MM.1S (cell line): ENCODE measurements at regions not wholly inside any gene's neighbourhood (a gene's known extent, or its start where the extent isn't known, plus 50 kb on each side); places are given as distances from the start of the nearest gene placed in this dataset.

Source experiments
- EZH2 ChIP-seq: fragments of 300-600 bp; sonication (generic); optimal IDR thresholded peaks from 2 replicates; pipeline ENCODE3; 2017; ENCODE audit warnings: low read depth, mild to moderate bottlenecking, antibody characterized with exemption, low read length, mixed read lengths
- EZH2phosphoT487 ChIP-seq: fragments of 300-600 bp; sonication (generic); IDR thresholded peaks from 2 replicates; pipeline ENCODE4 v1.6.1; 2018; ENCODE audit warnings: antibody characterized with exemption, low read length
- TF ChIP-seq, protein P1 (sequence below): fragments of 300-600 bp; sonication (generic); IDR thresholded peaks from 2 replicates; pipeline ENCODE4 v1.5.1; 2016; ENCODE audit warnings: antibody characterized with exemption, low read length, mixed read lengths

DNA sequence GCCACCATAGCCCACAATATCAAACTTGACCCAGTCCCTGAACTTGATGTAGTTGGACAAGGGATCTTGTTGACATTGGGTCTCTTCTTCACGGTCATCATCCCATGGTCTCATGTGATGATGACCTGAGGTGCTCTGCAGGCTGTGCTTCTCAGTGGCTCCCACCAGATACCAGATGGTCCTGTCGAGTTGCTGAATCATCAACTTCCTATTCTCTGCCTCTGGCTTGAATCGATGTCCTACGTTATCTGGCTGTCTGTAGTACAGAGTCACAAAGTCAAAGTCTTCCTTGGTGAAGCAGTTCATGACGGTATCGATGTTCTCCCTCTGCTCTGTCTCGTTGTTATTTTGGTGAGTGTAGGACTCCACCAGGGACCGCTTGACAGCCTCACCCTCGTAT lies 145.7 kb upstream of the ALDH3B2 start:
- TF ChIP-seq, protein P1, sequence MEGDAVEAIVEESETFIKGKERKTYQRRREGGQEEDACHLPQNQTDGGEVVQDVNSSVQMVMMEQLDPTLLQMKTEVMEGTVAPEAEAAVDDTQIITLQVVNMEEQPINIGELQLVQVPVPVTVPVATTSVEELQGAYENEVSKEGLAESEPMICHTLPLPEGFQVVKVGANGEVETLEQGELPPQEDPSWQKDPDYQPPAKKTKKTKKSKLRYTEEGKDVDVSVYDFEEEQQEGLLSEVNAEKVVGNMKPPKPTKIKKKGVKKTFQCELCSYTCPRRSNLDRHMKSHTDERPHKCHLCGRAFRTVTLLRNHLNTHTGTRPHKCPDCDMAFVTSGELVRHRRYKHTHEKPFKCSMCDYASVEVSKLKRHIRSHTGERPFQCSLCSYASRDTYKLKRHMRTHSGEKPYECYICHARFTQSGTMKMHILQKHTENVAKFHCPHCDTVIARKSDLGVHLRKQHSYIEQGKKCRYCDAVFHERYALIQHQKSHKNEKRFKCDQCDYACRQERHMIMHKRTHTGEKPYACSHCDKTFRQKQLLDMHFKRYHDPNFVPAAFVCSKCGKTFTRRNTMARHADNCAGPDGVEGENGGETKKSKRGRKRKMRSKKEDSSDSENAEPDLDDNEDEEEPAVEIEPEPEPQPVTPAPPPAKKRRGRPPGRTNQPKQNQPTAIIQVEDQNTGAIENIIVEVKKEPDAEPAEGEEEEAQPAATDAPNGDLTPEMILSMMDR: no peak
- TF ChIP-seq EZH2 (no peak), EZH2phosphoT487 (no peak)
